Gastrocnemius medialis (tissue), 4 donors: ENCODE measurements at regions not wholly inside any gene's neighbourhood (a gene's known extent, or its start where the extent isn't known, plus 50 kb on each side); places are given as distances from the start of the nearest gene placed in this dataset.

Experiments
- CTCF ChIP-seq, 5 experiments: fragments of 450-650 bp in 3 of 5; fragments of 200-600 bp in 2 of 5; sonication (generic) in 2 of 5; IDR thresholded peaks in 4 of 5; conservative IDR thresholded peaks in 1 of 5; 1 replicate in 4 of 5; 2 replicates in 1 of 5; pipeline ENCODE4 v1.5.1; 2016 to 2019; ENCODE audit warnings: antibody characterized with exemption in 5 of 5, mild to moderate bottlenecking in 3 of 5, moderate library complexity in 3 of 5
- POLR2A ChIP-seq, 2 donors: fragments of 450-650 bp; IDR thresholded peaks; one replicate each; pipeline ENCODE4 v1.6.1; 2017; ENCODE audit warnings: antibody characterized with exemption in 2 of 2, mild to moderate bottlenecking in 2 of 2, moderate library complexity in 2 of 2

GRCh38 chr5:159486836-159487235 is 156.5 kb upstream of the IL12B start:
- TF ChIP-seq CTCF (IDR thresholded peaks at IDR 0.05 in 4 of 5, conservative IDR thresholded peaks at IDR 0.05 in 1 of 5): no peak
- no peak for TF ChIP-seq POLR2A (IDR thresholded peaks at IDR 0.05)
